ENCODE measurements at regions not wholly inside any gene's neighbourhood (a gene's known extent, or its start where the extent isn't known, plus 50 kb on each side); places are given as distances from the start of the nearest gene placed in this dataset.

DNA sequence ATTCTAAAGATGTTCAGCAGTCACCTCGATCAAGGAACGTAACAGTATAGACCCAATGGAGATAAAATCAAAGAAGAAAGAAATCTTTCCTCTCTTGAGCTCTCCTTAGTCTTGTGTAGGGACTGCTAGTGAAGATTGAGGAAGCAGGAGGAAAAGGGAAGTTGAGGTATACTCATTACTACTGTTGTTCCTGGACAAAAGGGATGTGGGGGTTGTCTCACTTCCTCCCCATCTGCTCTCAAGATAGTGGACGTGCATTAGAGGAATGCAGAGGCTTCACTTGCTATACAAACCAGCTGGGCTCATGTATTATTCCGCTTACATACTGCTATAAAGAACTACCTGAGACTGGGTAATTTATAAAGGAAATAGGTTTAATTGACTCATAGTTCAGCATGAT is 208.9 kb upstream of the ARHGEF9 start:
- no peak for DNase-seq (ENCODE audit: low spot score)

DNA sequence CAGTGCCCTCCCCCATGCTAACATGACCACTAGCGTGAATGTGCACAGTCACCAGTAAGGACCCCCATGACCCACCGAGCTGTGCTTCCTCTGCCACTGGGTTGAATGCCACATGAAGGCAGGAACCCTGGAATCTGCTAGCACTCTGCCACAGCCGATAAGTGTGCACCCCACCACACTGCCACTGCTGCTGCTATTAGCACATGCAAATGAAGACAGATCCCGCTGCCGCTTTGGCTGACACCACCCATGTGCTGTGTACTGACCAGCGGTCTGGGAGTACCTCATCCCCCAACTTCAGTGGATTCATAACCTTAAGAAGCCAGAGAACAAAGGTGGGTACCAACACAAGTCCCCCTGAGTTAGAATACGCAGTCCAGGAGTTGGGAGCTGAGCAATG is 200.9 kb upstream of the ARHGEF9 start:
- DNase-seq (ENCODE audit: low spot score) = no peak

DNA sequence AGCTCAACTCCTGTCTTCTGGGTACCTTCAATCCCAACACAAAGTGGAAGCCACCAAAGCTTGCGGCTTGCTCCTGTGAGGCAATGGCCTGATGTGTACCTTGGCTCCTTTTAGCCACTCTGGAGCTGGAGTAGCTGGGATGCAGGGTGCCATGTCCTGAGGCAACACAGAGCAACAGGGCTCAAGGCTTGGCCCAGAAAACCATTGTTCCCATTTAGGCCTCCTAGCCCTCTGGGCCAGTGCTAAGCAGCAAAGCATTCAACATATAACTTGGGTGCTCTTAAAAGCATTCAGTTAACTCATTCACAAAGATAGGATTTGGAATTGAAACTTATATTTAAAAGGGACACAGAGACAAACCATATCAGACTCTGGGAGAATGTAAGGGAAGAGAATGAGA is 194.5 kb upstream of the ARHGEF9 start:
- no peak for DNase-seq (ENCODE audit: low spot score)

DNA sequence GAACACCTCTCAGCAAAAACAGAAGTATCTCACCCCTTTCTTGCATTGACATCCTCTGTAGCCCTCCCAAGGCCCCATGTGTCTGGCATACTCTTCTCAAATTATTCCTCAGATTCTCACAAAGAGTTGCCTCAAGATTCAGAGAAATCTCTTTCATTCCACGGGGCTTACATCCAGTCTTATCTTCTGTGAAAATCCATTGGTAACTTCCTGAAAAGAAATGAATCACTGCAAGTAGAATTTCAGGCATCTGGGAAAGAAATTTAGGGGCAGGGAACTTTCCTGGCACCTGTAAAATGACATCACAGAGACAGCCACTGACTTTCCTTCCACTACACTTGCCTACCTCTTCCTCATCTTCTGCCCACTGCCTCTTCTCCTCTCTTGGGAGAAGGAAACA is 182.5 kb upstream of the ARHGEF9 start:
- DNase-seq (ENCODE audit: low spot score) = no peak

DNA sequence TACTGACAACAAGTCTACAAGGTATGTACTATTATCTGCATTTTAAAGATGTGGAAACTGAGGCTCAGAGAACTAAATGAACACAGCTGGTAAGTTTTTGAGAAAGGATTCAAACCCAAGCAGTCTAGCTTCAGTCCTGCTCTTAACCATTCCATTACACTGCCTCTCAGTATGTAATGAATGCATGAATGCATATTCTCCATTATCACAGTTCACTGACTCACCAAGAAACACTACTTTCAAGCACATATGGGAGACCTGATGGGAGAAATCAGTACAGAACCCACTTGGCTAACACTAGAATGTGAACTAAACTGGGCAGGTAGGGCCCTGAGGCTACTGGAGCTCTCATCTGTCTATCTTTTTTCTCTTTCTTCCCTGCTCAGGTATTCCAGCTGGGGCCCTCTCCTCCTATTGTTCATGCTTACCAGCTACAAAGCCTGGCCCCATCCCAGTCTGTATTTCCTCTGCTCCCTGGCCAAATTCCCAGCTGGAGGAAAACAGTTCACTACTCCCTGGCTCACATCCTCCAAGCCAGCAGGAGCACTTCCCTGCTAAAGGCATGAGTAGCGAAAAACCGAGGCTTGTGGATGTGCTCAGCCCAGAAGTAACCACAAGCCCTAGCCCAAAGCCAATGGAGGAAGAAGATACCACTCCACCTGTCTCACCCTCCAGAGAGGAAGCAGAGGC is 178.2 kb upstream of the ARHGEF9 start:
- DNase-seq (ENCODE audit: low spot score) = no peak

DNA sequence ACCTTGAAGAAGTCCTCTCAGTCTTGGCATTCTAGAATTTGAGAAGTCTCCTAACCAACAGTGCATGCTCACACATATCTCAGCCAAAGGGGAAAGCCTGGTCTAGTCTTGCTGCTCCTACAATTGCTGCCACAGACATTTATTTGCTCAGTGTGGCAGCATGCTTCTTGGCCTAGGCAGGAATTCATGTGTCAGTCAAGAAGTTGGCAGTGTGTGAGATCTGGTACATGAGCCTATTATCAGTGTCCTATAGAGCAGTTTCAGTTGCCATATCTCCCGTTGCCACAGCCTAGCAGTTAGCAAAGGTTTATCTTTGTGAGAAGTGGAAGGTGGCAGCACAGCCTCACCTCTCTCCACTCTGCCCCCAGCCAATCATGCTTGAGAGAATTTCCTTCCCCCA is 176.9 kb upstream of the ARHGEF9 start:
- no peak for DNase-seq (ENCODE audit: low spot score)

DNA sequence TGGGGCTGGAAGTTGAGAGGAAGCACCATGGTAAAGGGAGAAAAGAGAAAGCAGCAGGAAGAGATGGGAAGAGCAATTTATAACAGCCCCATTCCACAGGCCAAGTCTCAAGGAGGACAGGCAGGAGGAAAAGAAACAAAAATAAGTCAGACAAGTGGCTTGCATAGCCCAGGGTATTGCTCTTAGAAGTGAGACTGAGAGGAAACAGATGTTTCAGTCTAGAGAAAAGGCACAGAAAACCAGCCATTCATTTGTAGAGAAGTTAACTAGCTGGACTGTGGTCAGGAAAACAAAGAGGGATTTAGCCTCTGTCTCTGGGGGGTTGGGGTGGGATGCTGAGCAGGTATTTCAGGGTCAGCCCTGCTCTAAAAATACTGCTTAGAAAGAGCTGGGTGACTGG is 175.0 kb upstream of the ARHGEF9 start:
- no peak for DNase-seq (ENCODE audit: low spot score)

DNA sequence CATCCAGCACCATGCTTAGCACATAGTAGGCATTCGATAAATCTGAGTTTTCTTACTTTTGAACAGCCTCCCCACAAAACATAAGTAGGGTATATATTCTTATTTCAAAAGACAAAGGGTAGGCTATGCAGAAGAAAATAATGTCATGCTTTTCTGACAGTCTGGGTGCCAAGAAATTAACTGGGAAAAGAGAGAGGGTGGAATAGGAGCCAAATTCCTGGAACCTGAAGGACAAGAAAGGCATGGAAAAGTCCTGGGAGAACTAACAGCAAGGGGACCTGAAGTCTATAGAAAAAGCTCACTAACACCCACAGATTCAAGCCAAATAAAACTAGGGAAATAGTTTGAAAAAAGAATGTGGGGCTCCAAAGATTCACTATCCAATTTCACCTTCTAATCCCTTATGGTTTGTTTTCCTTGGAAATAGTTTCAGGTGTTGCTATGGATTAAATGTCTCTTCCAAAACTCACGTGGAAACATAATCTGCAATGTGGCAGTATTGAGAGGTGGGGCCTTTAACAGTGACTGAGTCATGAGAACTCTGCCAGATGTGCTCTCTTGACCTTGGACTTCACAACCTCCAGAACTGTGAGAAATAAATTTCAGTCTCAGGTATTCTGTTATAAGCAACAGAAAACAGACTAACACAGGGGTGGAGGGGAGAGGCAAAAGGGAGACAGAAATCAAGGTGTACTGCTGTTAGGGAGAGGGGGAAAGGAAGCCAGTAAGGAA is 173.3 kb upstream of the ARHGEF9 start:
- no peak for DNase-seq (ENCODE audit: low spot score)

DNA sequence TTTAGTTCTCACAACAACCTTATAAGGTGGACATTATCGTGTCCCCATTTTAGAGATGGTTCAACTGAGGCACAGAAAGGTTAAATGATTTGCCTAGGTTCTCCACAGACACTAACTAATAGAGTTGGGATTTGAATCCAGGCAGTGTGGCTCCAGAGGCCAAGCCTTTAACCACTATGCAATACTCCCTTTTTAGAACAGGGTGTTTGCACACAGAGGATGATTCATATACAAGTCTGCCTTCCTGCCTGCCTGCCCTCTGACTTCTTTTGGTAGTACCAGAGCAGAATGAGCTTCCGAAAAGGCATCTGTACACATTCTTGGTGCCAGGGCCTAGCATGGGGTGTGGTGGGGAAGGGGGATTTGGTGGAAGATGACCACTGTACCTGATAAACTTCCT is 150.8 kb upstream of the ARHGEF9 start:
- no peak for DNase-seq (ENCODE audit: low spot score)

DNA sequence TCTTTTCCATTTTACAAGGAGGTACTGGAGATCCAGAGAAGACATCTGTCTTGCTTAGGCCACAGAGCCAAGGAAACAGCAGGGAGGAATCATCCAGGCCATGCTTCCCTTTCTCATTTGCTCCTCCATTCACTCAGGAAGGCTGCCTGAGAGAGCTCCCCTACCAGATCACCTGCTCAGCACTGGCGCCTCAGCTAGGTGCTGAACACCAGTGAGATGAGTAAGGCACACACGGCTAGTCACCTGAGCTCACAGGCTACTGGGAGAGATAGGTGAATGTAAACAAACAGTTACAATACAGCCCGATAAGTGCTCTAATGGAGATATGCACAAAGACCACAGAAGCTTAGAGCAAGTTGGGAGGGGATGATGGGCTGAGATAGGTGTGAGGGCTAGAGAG is 149.8 kb upstream of the ARHGEF9 start:
- no peak for DNase-seq (ENCODE audit: low spot score)

DNA sequence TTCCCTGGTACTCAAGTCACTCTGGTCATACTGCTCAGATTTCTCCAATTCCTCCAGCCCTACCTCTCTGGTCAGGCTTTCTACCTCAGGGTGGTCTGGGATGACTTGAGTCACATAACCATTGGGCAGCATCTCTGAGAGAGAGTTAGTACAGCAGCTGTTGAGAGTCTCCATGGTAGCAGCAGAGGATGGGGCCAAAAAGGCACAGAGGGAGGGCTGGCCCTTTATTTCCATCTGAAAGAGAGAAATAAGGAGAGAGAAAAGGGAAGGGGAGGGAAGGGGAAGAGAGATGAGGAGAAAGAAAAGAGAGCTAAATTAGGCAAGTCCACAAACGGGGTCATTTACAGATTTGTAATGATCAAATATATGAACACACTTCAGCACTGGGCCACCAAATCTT is 149.1 kb upstream of the ARHGEF9 start:
- DNase-seq (ENCODE audit: low spot score) = no peak

DNA sequence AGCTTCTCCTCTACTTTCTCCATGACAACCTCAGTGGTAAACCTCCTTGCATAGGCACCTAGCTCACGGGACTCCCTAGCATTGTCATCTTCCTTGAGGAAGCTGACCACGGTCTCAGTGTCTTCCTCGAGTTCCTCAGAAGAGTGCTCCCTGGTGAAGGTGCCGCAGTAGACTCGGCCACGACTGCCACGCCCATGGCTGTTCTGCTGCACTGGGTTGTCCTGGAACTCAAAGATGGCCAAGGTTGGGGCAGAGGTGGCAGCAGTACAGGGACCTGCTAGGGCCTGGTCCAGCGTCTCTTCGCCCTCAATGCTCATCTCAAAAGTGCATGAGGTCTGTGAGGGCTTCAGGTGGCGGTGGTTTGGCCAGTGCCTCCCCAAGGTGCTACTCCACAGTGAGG is 147.9 kb upstream of the ARHGEF9 start:
- DNase-seq (ENCODE audit: low spot score) = no peak

DNA sequence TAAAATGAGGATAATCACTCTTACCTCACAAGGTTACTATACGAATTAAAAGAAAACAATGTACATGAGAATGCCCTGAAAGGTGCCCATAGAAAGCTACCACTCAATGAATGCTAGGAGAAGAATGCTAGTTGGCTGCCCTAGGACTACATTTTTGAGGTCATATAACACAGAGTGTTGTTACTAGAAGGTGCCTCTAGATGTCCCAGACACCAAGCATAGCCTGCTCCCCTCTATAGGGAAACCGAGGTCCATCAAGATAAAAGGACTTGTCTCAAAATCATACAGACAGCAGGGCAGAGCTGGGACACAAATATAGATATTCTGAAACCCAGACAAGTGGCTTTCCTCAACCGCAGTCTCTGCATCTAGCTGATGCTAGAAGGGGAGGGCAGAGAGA is 147.0 kb upstream of the ARHGEF9 start:
- no peak for DNase-seq (ENCODE audit: low spot score)

DNA sequence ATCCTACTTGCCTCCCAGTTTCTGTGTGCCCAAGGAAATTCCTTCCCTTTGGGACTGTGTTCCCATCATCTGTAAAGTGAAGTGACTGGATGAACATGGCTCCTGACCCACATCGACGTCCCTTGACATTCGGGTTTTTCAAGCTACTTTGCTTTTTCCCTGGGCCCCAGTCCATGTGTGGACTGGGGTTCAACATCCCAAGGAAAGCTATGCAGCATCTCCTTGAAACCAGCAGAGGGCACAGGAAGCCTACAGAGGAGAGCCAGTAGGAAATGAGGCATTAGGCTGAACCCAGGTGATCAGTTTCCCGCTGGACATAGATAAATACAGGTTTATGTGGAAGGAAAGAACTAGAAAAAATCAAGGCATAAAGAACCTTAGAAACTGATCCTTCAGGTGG is 145.1 kb upstream of the ARHGEF9 start:
- peak; percentile 55 for DNase-seq (ENCODE audit: low spot score)

DNA sequence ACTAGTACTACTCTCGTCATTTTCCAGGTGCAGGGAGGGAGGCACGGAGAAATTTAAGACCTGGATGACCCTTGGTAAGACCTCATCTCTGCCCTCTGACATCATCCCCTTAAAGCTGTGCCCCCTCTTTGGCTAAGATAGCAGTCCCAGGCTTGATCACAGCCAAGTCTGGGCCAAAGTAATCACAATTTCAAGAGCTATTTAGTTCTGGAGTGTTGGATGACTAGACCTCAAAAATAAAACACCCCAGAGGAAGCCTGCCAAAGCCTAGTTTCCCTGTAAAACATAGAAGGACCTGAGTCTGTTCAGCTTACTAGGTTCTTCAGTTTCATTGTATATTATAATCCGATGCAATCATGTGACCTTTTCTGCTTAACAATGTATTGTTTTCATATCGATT is 144.6 kb upstream of the ARHGEF9 start:
- no peak for DNase-seq (ENCODE audit: low spot score)

DNA sequence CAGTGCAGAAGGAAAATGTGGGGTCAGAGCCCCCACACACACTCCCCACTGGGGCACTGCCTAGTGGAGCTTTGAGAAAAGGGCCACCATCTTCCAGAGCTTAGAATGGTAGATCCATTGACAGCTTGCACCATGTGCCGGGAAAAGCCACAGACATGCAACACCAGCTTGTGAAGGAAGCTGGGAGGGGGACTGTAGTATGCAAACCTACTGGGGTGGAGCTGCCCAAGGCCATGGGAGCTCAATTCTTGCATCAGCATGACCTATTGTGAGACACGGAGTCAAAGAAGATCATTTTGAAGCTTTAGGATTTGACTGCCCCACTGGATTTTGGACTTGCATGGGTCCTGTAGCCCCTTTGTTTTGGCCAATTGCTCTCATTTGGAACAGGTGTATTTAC is 142.8 kb upstream of the ARHGEF9 start:
- no peak for DNase-seq (ENCODE audit: low spot score)

DNA sequence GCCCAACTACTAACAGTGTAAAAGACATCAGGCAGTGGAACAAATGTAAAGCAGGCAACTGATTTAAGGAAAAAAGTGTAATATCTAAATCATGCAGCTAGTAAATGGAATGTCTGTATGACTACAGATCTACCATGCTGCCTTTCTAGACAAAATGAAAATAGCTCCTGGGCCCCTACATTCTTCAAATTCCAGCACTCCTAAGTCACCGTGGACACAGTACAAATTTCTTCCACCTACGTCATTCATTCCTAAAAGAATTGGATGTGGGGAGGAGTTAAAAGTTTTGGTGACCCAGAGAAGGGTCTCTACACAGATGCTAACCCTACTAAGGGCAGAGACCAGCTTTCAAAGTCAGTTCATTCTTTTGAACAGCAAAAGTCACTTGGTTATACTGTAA is 137.2 kb upstream of the ARHGEF9 start:
- no peak for DNase-seq (ENCODE audit: low spot score)

DNA sequence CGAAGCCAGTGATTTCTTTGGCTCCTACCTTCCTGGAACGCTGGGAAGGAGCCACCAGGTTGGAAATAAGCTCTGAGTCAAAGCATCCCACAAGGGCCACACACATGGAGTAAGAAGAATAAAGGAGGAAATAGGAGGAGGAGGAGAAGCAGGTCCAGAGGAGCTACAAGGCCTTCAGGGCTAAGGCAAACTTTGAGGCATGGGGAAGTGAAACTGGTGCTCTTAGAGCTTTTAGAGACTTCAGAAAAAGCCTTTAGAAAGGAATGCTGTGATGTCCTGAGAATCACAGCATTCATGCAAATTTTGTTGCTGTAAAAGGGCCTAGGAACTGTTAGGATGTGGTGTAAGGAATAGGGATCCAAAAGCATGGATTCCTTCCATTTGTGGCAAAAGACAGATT is 135.9 kb upstream of the ARHGEF9 start:
- DNase-seq (ENCODE audit: low spot score) = no peak

DNA sequence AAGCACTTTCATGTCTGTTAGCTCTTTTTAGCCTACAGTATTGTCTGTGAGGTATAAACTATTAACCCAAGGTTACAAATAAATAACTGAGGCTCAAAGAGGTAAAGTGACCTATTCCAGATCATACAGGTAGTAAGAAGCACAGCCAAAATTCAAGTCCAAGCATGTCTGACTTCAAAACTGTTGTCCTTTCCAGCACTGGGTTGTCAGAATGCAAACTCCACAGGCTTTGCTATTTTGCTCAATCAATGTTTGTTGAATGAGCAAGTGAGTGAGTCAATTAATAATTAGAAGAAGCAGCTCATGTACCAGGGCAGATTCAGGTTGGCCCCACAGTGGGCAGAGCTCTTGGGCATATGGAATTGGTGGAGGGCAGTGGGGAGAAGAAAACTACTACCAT is 134.1 kb upstream of the ARHGEF9 start:
- no peak for DNase-seq (ENCODE audit: low spot score)

DNA sequence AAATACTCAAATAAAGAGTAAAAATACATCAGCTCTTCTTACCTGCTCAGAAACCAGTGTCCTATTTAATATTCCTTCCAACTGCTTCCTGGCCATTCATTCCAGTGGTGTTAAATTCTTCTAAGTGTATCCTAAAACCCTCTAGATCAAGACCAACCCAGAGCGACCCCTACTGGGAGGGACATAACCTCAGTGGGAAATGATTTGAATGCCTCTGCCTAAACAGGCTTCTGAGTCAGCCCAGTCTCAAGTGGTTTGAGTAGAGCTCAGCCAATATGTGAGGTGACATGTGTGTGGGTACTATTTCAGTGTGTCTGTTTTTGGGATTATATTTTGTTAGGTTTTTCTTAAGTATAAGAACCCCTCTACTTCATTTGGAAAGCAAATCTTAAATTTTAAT is 133.6 kb upstream of the ARHGEF9 start:
- no peak for DNase-seq (ENCODE audit: low spot score)

DNA sequence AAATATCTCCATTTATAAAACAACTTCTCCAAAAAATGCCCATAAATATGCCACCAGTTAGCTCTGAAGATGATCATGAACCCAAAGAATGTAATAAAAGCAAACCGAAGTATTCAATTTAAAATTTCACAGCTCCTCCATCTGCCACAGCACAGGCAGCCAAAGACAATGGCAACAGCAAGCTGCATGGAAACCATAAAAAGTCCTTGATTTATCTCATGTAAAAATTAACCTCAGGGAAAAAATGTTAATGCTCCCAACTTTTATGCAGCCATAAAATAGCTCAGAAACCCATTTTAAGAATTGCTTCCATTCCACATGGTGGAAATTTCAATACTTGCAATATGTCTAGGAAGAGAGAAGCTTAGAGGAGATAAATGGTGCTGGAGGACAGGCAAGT is 132.3 kb upstream of the ARHGEF9 start:
- no peak for DNase-seq (ENCODE audit: low spot score)

DNA sequence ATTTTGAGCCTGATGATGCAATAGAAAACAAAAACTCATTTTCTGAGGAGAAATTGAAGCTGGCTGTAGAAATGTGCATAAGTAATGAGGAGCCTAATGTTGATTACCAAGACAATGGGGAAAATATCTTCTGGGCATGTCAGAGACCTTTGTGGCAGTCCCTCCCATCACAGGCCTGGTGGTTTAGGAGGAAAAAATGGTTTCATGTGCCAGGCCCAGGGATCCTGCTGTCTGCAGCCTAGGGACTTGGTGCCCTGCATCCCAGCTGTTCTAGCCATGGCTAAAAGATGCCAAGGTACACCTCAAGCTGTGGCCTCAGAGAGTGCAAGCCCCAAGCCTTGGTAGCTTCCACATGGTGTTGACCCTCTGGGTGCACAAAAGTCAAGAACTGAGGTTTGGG is 128.7 kb upstream of the ARHGEF9 start:
- DNase-seq (ENCODE audit: low spot score) = no peak

DNA sequence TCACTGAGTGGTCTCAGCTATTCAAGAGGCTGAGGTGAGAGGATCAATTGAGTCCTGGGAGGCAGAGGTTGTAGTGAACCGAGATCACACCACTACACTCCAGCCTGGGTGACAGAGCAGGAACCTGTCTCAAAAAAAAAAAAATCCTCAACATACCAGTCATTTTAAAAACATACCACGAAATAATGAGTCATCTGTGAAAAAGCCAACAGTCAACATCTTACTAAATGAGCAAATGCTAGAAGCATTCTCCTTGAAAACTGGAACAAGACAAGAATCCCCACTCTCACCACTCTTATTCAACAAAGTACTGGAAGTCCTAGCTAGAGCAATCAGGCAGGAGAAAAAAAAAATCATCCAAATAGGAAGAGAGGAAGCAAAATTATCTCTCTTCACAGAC is 104.0 kb upstream of the ARHGEF9 start:
- no peak for DNase-seq (ENCODE audit: low spot score)

All from iPS-NIHi11 (cell line).